ENCODE measurements at regions not wholly inside any gene's neighbourhood (a gene's known extent, or its start where the extent isn't known, plus 50 kb on each side); places are given as distances from the start of the nearest gene placed in this dataset.

- no peak for DNase-seq (ENCODE audit: extremely low read depth, insufficient read length)
Observed at GRCh38 chr9:73023025-73023541, 70.2 kb upstream of the ALDH1A1 start.

GRCh38 chr9:73022353-73022752, 69.5 kb upstream of the ALDH1A1 start:
- Histone ChIP-seq H3K36me3 (ENCODE audit: control insufficient read depth, insufficient read depth, low read length) (no peaks in the 10 kb centered on the region), H3K27me3 (replicated peaks; ENCODE audit: control insufficient read depth, insufficient read depth, low read length) (no peaks in the 10 kb centered on the region), H3K4me3 (replicated peaks; ENCODE audit: low read depth, low read length) (no peak overlapping the region)
- DNase-seq (ENCODE audit: extremely low read depth, insufficient read length), result no peak
- TF ChIP-seq CTCF (IDR thresholded peaks at IDR 0.05; ENCODE audit: insufficient read depth, low read length, poor library complexity, severe bottlenecking), result no peak

More at GRCh38 chr9:73023025-73023541, 70.2 kb upstream of the ALDH1A1 start:
- H3K27me3 ChIP-seq (replicated peaks; ENCODE audit: control insufficient read depth, insufficient read depth, low read length), result no peaks in the 10 kb centered on the region
- H3K36me3 ChIP-seq (ENCODE audit: control insufficient read depth, insufficient read depth, low read length), result no peaks in the 10 kb centered on the region
- no peak overlapping the region for H3K4me3 ChIP-seq (replicated peaks; ENCODE audit: low read depth, low read length)
- peak; percentile 78 for TF ChIP-seq CTCF (IDR thresholded peaks at IDR 0.05; ENCODE audit: insufficient read depth, low read length, poor library complexity, severe bottlenecking)

GRCh38 chr9:73020877-73021276, 68.0 kb upstream of the ALDH1A1 start:
- Histone ChIP-seq H3K36me3 (ENCODE audit: control insufficient read depth, insufficient read depth, low read length) (no peaks in the 10 kb centered on the region), H3K27me3 (replicated peaks; ENCODE audit: control insufficient read depth, insufficient read depth, low read length) (no peaks in the 10 kb centered on the region), H3K4me3 (replicated peaks; ENCODE audit: low read depth, low read length) (no peak overlapping the region)
- no peak for TF ChIP-seq CTCF (IDR thresholded peaks at IDR 0.05; ENCODE audit: insufficient read depth, low read length, poor library complexity, severe bottlenecking)
- DNase-seq (ENCODE audit: extremely low read depth, insufficient read length), result no peak

- Histone ChIP-seq H3K4me3 (replicated peaks; ENCODE audit: low read depth, low read length) (no peak overlapping the region), H3K27me3 (replicated peaks; ENCODE audit: control insufficient read depth, insufficient read depth, low read length) (no peaks in the 10 kb centered on the region), H3K36me3 (ENCODE audit: control insufficient read depth, insufficient read depth, low read length) (no peaks in the 10 kb centered on the region)
- no peak for DNase-seq (ENCODE audit: extremely low read depth, insufficient read length)
- no peak for TF ChIP-seq CTCF (IDR thresholded peaks at IDR 0.05; ENCODE audit: insufficient read depth, low read length, poor library complexity, severe bottlenecking)
Observed at GRCh38 chr9:73014011-73014410, 61.2 kb upstream of the ALDH1A1 start.

GRCh38 chr9:73011956-73012355, 59.1 kb upstream of the ALDH1A1 start:
- no peak for DNase-seq (ENCODE audit: extremely low read depth, insufficient read length)
- Histone ChIP-seq H3K36me3 (ENCODE audit: control insufficient read depth, insufficient read depth, low read length) (no peaks in the 10 kb centered on the region), H3K27me3 (replicated peaks; ENCODE audit: control insufficient read depth, insufficient read depth, low read length) (no peaks in the 10 kb centered on the region), H3K4me3 (replicated peaks; ENCODE audit: low read depth, low read length) (no peak overlapping the region)
- no peak for TF ChIP-seq CTCF (IDR thresholded peaks at IDR 0.05; ENCODE audit: insufficient read depth, low read length, poor library complexity, severe bottlenecking)

- DNase-seq (ENCODE audit: extremely low read depth, insufficient read length), result no peak
- Histone ChIP-seq H3K27me3 (replicated peaks; ENCODE audit: control insufficient read depth, insufficient read depth, low read length) (no peaks in the 10 kb centered on the region), H3K36me3 (ENCODE audit: control insufficient read depth, insufficient read depth, low read length) (no peaks in the 10 kb centered on the region), H3K4me3 (replicated peaks; ENCODE audit: low read depth, low read length) (no peak overlapping the region)
- no peak for TF ChIP-seq CTCF (IDR thresholded peaks at IDR 0.05; ENCODE audit: insufficient read depth, low read length, poor library complexity, severe bottlenecking)
Observed at GRCh38 chr9:73011181-73011750, 58.4 kb upstream of the ALDH1A1 start.
